ENCODE measurements at regions not wholly inside any gene's neighbourhood (a gene's known extent, or its start where the extent isn't known, plus 50 kb on each side); places are given as distances from the start of the nearest gene placed in this dataset.
"Not testable (repeated sequence)": the region's sequence is repeated elsewhere in the genome, so short reads cannot be mapped to it uniquely, and the experiment has no call there.

GRCh38 chr2:39863672-39864071, 84.6 kb upstream of the THUMPD2 start:
- 95% methylated on average over 1 of the region's 1 CpG; no CpG with 5 or more reads in 1 of the 2 experiments for WGBS, 2 experiments (ENCODE audit: extremely low coverage in 1 of 2, insufficient coverage in 1 of 2, insufficient read length in 1 of 2, insufficient replicate concordance in 2 of 2, low coverage in 1 of 2, low lambda C conversion rate in 2 of 2, missing lambda C conversion rate in 1 of 2)
- H3K4ac ChIP-seq (replicated peaks; ENCODE audit: insufficient read length, low read depth, low read length); POLR2A ChIA-PET (ENCODE audit: partially characterized antibody); H2BK120ac ChIP-seq (replicated peaks; ENCODE audit: low read depth, low read length); H3K9ac ChIP-seq (replicated peaks in 1 of 4; ENCODE audit: extremely low read depth in 1 of 4, low read depth in 3 of 4, low read length in 3 of 4); H4K5ac ChIP-seq (ENCODE audit: insufficient read length, low read depth, low read length); H3K18ac ChIP-seq (ENCODE audit: extremely low read depth, low read length); H3K4me3 ChIP-seq (ENCODE audit: extremely low read depth in 1 of 4, insufficient read depth in 2 of 4, low read depth in 3 of 4, low read length in 4 of 4); H3K23me2 ChIP-seq (ENCODE audit: low read depth, low read length); H3K56ac ChIP-seq (replicated peaks; ENCODE audit: insufficient read length, low read depth, low read length); H3K4me2 ChIP-seq (ENCODE audit: insufficient read depth in 1 of 2, low read depth in 2 of 2, low read length in 2 of 2); H3K27ac ChIP-seq (ENCODE audit: low read depth, low read length); H3K23ac ChIP-seq (ENCODE audit: insufficient read length); FAIRE-seq; H2BK5ac ChIP-seq (ENCODE audit: low read depth, low read length); H3K9me3 ChIP-seq (ENCODE audit: insufficient read depth in 2 of 2, low read depth in 1 of 2, low read length in 1 of 2); H2AFZ ChIP-seq (ENCODE audit: low read length); H4K20me1 ChIP-seq (replicated peaks in 1 of 2; ENCODE audit: control insufficient read depth in 1 of 2, insufficient read depth in 2 of 2, low read length in 2 of 2); H2BK20ac ChIP-seq (ENCODE audit: low read length); H4K91ac ChIP-seq (replicated peaks; ENCODE audit: insufficient read length, low read length); DNase-seq (ENCODE audit: low read depth in 1 of 2, low spot score in 2 of 2); H3K79me1 ChIP-seq (ENCODE audit: low read depth, low read length); H3K14ac ChIP-seq (ENCODE audit: insufficient read length); CTCF ChIA-PET (ENCODE audit: partially characterized antibody); H3K4me1 ChIP-seq (replicated peaks in 1 of 4; ENCODE audit: control insufficient read depth in 3 of 4, insufficient read depth in 4 of 4, low read length in 3 of 4); H3K36me3 ChIP-seq (ENCODE audit: control insufficient read depth in 2 of 4, insufficient read depth in 4 of 4, low read length in 3 of 4); H4K8ac ChIP-seq (ENCODE audit: extremely low read depth, insufficient read depth, low read length); H3K79me2 ChIP-seq (ENCODE audit: control insufficient read depth in 1 of 2, insufficient read depth in 2 of 2, low read length in 2 of 2); H2BK12ac ChIP-seq (ENCODE audit: low read depth, low read length); H2BK15ac ChIP-seq (ENCODE audit: low read length); H2AK5ac ChIP-seq (ENCODE audit: low read depth, low read length); H3K27me3 ChIP-seq (replicated peaks in 1 of 4; ENCODE audit: control insufficient read depth in 3 of 4, extremely low read depth in 1 of 4, insufficient read depth in 3 of 4, low read length in 3 of 4): not testable (repeated sequence)

Measured in H1 (cell line).